ENCODE measurements at regions not wholly inside any gene's neighbourhood (a gene's known extent, or its start where the extent isn't known, plus 50 kb on each side); places are given as distances from the start of the nearest gene placed in this dataset.

DNA sequence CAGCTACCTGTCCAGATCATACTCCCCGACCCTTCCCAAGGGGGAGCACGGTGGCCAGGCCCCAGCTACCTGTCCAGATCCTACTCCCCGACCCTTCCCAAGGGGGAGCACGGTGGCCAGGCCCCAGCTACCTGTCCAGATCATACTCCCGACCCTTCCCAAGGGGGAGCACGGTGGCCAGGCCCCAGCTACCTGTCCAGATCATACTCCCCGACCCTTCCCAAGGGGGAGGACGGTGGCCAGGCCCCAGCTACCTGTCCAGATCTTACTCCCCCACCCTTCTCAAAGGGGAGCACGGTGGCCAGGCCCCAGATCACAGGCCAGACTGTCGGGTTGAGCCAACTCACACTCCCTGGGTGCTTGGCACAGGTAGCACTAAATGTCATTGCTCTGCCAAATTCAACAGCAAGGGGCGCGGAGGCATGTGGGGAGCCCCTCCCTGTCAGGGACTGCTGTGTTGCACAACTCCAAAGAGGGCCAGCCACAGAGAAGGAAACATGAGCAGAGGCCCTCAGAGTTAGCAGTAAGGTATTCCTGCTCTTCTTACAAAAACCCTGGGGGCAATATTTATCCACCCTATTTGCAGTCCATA lies 136.9 kb downstream of the OLFM1 start:
- TF ChIP-seq POLR2AphosphoS5 (IDR thresholded peaks at IDR 0.05; ENCODE audit: low read depth, low read length) (no peak), POLR2A (IDR thresholded peaks at IDR 0.05; ENCODE audit: low read depth, low read length) (no peak), TAF1 (IDR thresholded peaks at IDR 0.05; ENCODE audit: borderline replicate concordance, low read depth, low read length) (no peak)

Data from GM12892 (cell line).